ENCODE measurements at regions not wholly inside any gene's neighbourhood (a gene's known extent, or its start where the extent isn't known, plus 50 kb on each side); places are given as distances from the start of the nearest gene placed in this dataset.

- CTCF ChIA-PET, result no interaction called here
- TF ChIP-seq EGR1 (IDR thresholded peaks at IDR 0.05; ENCODE audit: low read depth), result no peak
- Histone ChIP-seq H3K9ac (ENCODE audit: low read length) (no peak overlapping the region), H3K27me3 (ENCODE audit: insufficient read depth, low read length) (no peaks in the 10 kb centered on the region; the same call in 1 of the 2 replicates), H3K4me3 (replicated peaks in 1 of 2; ENCODE audit: low read depth in 1 of 2, low read length in 2 of 2) (no peak overlapping the region), H3K4me1 (ENCODE audit: control insufficient read depth in 1 of 2, insufficient read depth in 2 of 2, low read length in 2 of 2) (no peaks in the 10 kb centered on the region), H3K9me2 (ENCODE audit: insufficient read depth) (no peaks in the 10 kb centered on the region), H3K4me2 (ENCODE audit: low read length) (no peak overlapping the region), H4K20me1 (ENCODE audit: insufficient read depth) (no peaks in the 10 kb centered on the region), H2AFZ (ENCODE audit: low read depth, low read length, poor library complexity, severe bottlenecking) (no peak overlapping the region), H3K36me3 (ENCODE audit: control insufficient read depth in 1 of 2, insufficient read depth in 2 of 2, low read length in 2 of 2) (no peaks in the 10 kb centered on the region), H3K27ac (ENCODE audit: low read depth, low read length) (no peak overlapping the region), H3K79me2 (ENCODE audit: insufficient read depth, low read length) (no peaks in the 10 kb centered on the region), H3K9me3 (ENCODE audit: control insufficient read depth in 1 of 2, insufficient read depth in 1 of 2, low read depth in 1 of 2, low read length in 2 of 2) (no peaks in the 10 kb centered on the region)
- no peak for ATAC-seq
- no TSS peak for BruUV-seq (replicated peaks)
- no peak for DNase-seq (ENCODE audit: low read depth, low spot score)
- intact Hi-C loops (cut with micrococcal nuclease), result no loop called here
- POLR2A ChIA-PET, result no interaction called here
- RAD21 ChIA-PET (ENCODE audit: low non-redundant PET in 1 of 2, low total read pairs in 2 of 2, uncharacterized antibody in 2 of 2, unreplicated experiment in 2 of 2), result no interaction called here
Measured at GRCh38 chr15:70260580-70260979, 162.9 kb upstream of the TLE3 start.

- H3K36me3 ChIP-seq (ENCODE audit: control insufficient read depth in 1 of 2, insufficient read depth in 2 of 2, low read length in 2 of 2), result no peaks in the 10 kb centered on the region
- intact Hi-C loops (cut with micrococcal nuclease), result no loop called here
- no peaks in the 10 kb centered on the region for H3K4me1 ChIP-seq (ENCODE audit: control insufficient read depth in 1 of 2, insufficient read depth in 2 of 2, low read length in 2 of 2)
- ATAC-seq, result peak; percentile 78
- no peaks in the 10 kb centered on the region for H3K79me2 ChIP-seq (ENCODE audit: insufficient read depth, low read length)
- no peak for DNase-seq (ENCODE audit: low read depth, low spot score)
- peak; percentile 31; the same call in 1 of the 2 replicates for TF ChIP-seq RAD21 (IDR thresholded peaks at IDR 0.05; ENCODE audit: low read depth)
- TF ChIP-seq CBX3 (IDR thresholded peaks at IDR 0.05; ENCODE audit: low read depth), result no peak
- TF ChIP-seq CTCF (IDR thresholded peaks at IDR 0.05 in 2 of 3, conservative IDR thresholded peaks at IDR 0.05 in 1 of 3; ENCODE audit: borderline replicate concordance in 1 of 3, insufficient read depth in 1 of 3, low read depth in 2 of 3, low read length in 2 of 3), result peak in 2 of 3 experiments; percentile 31 to 40; a peak in 2 of 6 replicates
- H3K4me2 ChIP-seq (ENCODE audit: low read length), result no peak overlapping the region
- ChIA-PET RAD21 (ENCODE audit: low non-redundant PET in 1 of 2, low total read pairs in 2 of 2, uncharacterized antibody in 2 of 2, unreplicated experiment in 2 of 2) (no interaction called here), POLR2A (no interaction called here), CTCF (no interaction called here)
- no peaks in the 10 kb centered on the region for H4K20me1 ChIP-seq (ENCODE audit: insufficient read depth)
- no peak overlapping the region for H3K9ac ChIP-seq (ENCODE audit: low read length)
- no peak overlapping the region for H3K27ac ChIP-seq (ENCODE audit: low read depth, low read length)
- H3K27me3 ChIP-seq (ENCODE audit: insufficient read depth, low read length), result no peaks in the 10 kb centered on the region; the same call in 1 of the 2 replicates
- H3K9me2 ChIP-seq (ENCODE audit: insufficient read depth), result no peaks in the 10 kb centered on the region
- H3K4me3 ChIP-seq (replicated peaks in 1 of 2; ENCODE audit: low read depth in 1 of 2, low read length in 2 of 2), result no peak overlapping the region
- no peaks in the 10 kb centered on the region for H3K9me3 ChIP-seq (ENCODE audit: control insufficient read depth in 1 of 2, insufficient read depth in 1 of 2, low read depth in 1 of 2, low read length in 2 of 2)
- no TSS peak for BruUV-seq (replicated peaks)
- H2AFZ ChIP-seq (ENCODE audit: low read depth, low read length, poor library complexity, severe bottlenecking), result no peak overlapping the region
Measured at GRCh38 chr15:70259640-70260508, 162.2 kb upstream of the TLE3 start.
